IPS-NIHi7 (cell line): ENCODE measurements at regions not wholly inside any gene's neighbourhood (a gene's known extent, or its start where the extent isn't known, plus 50 kb on each side); places are given as distances from the start of the nearest gene placed in this dataset.
"Not testable (repeated sequence)": the region's sequence is repeated elsewhere in the genome, so short reads cannot be mapped to it uniquely, and the experiment has no call there.

Experiments used
- DNase-seq: peaks from one replicate; pipeline ENCODE4 v3.0.0; 2012; ENCODE audit warnings: mixed read lengths; ENCODE audit errors: extremely low spot score

GRCh38 chr5:101782352-101783103 lies 513.6 kb downstream of the SLCO4C1 start:
- no peak for DNase-seq

- no peak for DNase-seq
Measured at GRCh38 chr5:101751105-101751504, 545.0 kb downstream of the SLCO4C1 start.

GRCh38 chr5:101743000-101743399 lies 553.1 kb downstream of the SLCO4C1 start:
- DNase-seq, result not testable (repeated sequence)

GRCh38 chr5:101728933-101729332 lies 567.2 kb downstream of the SLCO4C1 start:
- DNase-seq, result peak; percentile 27

GRCh38 chr5:101721543-101721942 lies 574.5 kb downstream of the SLCO4C1 start:
- DNase-seq, result no peak

- no peak for DNase-seq
Measured at GRCh38 chr5:101720033-101720432, 576.1 kb downstream of the SLCO4C1 start.

- DNase-seq, result no peak
Measured at GRCh38 chr5:101717721-101718120, 578.4 kb downstream of the SLCO4C1 start.

GRCh38 chr5:101716941-101717340 lies 579.1 kb downstream of the SLCO4C1 start:
- DNase-seq, result no peak

- not testable (repeated sequence) for DNase-seq
Measured at GRCh38 chr5:101715790-101716189, 580.3 kb downstream of the SLCO4C1 start.

GRCh38 chr5:101689306-101689705 lies 606.8 kb downstream of the SLCO4C1 start:
- no peak for DNase-seq

GRCh38 chr5:101688156-101688555 lies 607.9 kb downstream of the SLCO4C1 start:
- DNase-seq, result no peak

GRCh38 chr5:101687349-101687985 lies 608.6 kb downstream of the SLCO4C1 start:
- no peak for DNase-seq

- no peak for DNase-seq
Measured at GRCh38 chr5:101686536-101687157, 609.4 kb downstream of the SLCO4C1 start.

- DNase-seq, result no peak
Measured at GRCh38 chr5:101679816-101680215, 616.3 kb downstream of the SLCO4C1 start.

- DNase-seq, result peak; percentile 73
Measured at GRCh38 chr5:101678481-101679193, 617.4 kb downstream of the SLCO4C1 start.

- peak; percentile 30 for DNase-seq
Measured at GRCh38 chr5:101677961-101678360, 618.1 kb downstream of the SLCO4C1 start.

GRCh38 chr5:101676646-101677045 lies 619.4 kb downstream of the SLCO4C1 start:
- DNase-seq, result no peak

- DNase-seq, result no peak
Measured at GRCh38 chr5:101675510-101676219, 620.4 kb downstream of the SLCO4C1 start.

GRCh38 chr5:101673120-101673519 lies 623.0 kb downstream of the SLCO4C1 start:
- DNase-seq, result no peak

GRCh38 chr5:101664071-101664791 lies 631.9 kb downstream of the SLCO4C1 start:
- no peak for DNase-seq

GRCh38 chr5:101663543-101663942 lies 632.5 kb downstream of the SLCO4C1 start:
- no peak for DNase-seq
